ENCODE measurements at regions not wholly inside any gene's neighbourhood (a gene's known extent, or its start where the extent isn't known, plus 50 kb on each side); places are given as distances from the start of the nearest gene placed in this dataset.

DNA sequence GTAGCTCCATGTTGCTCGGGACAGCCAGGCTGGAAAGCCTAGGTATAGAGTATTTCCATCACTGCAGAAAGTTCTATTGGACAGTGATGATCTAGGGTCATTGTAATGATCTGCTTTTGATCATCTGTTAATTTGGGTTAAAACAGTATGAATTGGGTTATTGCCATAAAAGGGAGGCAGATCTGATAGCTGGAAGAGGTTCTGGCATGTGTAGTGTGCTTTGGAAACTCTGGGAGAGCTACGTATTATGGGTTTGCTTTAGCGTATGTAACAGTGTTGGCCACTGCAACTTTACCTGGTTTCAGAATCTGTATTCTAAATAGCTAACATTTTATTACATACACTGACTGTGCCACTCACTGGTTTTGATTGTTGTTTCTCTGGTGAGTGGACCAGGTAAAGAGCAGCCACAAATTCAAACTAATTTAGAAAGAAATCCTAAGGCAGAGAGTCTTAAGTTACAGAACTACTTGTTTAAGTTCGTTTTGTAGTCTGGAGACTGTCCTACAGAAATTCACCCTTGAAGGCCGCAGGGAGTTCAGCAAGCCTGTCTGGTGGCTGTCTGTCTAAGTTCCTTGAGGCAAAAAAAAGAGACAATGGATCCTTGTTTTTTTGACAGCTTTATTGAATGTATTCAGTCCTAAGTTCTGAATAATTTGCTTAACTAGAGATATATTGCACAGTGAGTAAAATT, 300.3 kb downstream of the PRL start (continued):
- TF ChIP-seq TAF1 (IDR thresholded peaks at IDR 0.05; ENCODE audit: borderline replicate concordance, low read depth, low read length) (no peak), USF2 (IDR thresholded peaks at IDR 0.05; ENCODE audit: borderline replicate concordance, low read depth, low read length) (no peak), RFX5 (IDR thresholded peaks at IDR 0.05; ENCODE audit: low read length) (no peak), POLR2AphosphoS5 (IDR thresholded peaks at IDR 0.05; ENCODE audit: low read depth, low read length) (no peak), ELF1 (IDR thresholded peaks at IDR 0.05) (no peak), EP300 (IDR thresholded peaks at IDR 0.05; ENCODE audit: borderline replicate concordance in 1 of 2, low read depth in 1 of 2, low read length in 1 of 2) (peak in 1 of 2 experiments; percentile 77; a peak in 1 of 4 replicates), ZBTB33 (IDR thresholded peaks at IDR 0.05; ENCODE audit: borderline replicate concordance, low read depth) (no peak), TEAD4 (IDR thresholded peaks at IDR 0.05; ENCODE audit: borderline replicate concordance, insufficient read depth) (no peak)

GRCh38 chr6:21997119-21998037, 299.5 kb downstream of the PRL start:
- peaks cover 11% of the 10 kb centered on the region; the same call in 1 of the 2 replicates for H3K79me2 ChIP-seq (ENCODE audit: insufficient read depth)
- WGBS (ENCODE audit: low lambda C conversion rate) = 8% methylated on average over 5 of the region's 5 CpGs
- no peak overlapping the region; a peak in 1 of 4 replicates for H3K4me3 ChIP-seq (ENCODE audit: low read depth in 2 of 2, low read length in 1 of 2)
- CTCF ChIA-PET = interaction anchor here (1.4 to 2.1 kb wide), 4 partner anchors 148 to 485 kb away, joined by 3 to 6 read pairs (median 4); no protein-coding TSS in a partner anchor
- peaks cover 53 to 60% of the 10 kb centered on the region in 2 experiments for H3K4me1 ChIP-seq (ENCODE audit: control insufficient read depth in 1 of 2, insufficient read depth in 2 of 2, low read depth in 1 of 2, low read length in 1 of 2)
- no peaks in the 10 kb centered on the region for H4K20me1 ChIP-seq (ENCODE audit: insufficient read depth)
- H3K9me3 ChIP-seq = no peaks in the 10 kb centered on the region
- DNase-seq = peak; percentile 39
- POLR2A ChIA-PET = interaction anchor here (0.7 to 5.3 kb wide), 5 partner anchors 25 to 813 kb away, joined by 3 to 58 read pairs (median 7); partner anchors contain the start of gene SOX4
- H3K27ac ChIP-seq (ENCODE audit: low read depth in 2 of 2, low read length in 1 of 2) = peak overlapping the region; percentile 84 to 99
- peak overlapping the region; percentile 55 for H3K4me2 ChIP-seq
- no peaks in the 10 kb centered on the region for H3K36me3 ChIP-seq (replicated peaks in 1 of 2; ENCODE audit: control insufficient read depth in 1 of 2, insufficient read depth in 2 of 2, low read length in 1 of 2)
- peak overlapping the region; percentile 48; the same call in 1 of the 2 replicates for H3K9ac ChIP-seq
- H3K27me3 ChIP-seq (ENCODE audit: insufficient read depth) = no peaks in the 10 kb centered on the region
- no peaks in the 10 kb centered on the region for H3K9me2 ChIP-seq
- peak overlapping the region; percentile 53; the same call in 1 of the 2 replicates for H2AFZ ChIP-seq (ENCODE audit: low read depth)
- H3F3A ChIP-seq (replicated peaks; ENCODE audit: insufficient read depth) = peaks cover 46% of the 10 kb centered on the region
- no peak for TF ChIP-seq ZBTB33 (IDR thresholded peaks at IDR 0.05; ENCODE audit: borderline replicate concordance, low read depth)
- peak; percentile 56 for TF ChIP-seq RCOR1 (IDR thresholded peaks at IDR 0.05; ENCODE audit: low read length)
- peak; percentile 86 for TF ChIP-seq GATA2 (CRISPR knock-in tag; IDR thresholded peaks at IDR 0.05)
- peak; percentile 38 for TF ChIP-seq CHD2 (IDR thresholded peaks at IDR 0.05; ENCODE audit: low read length, partially characterized antibody)
- no peak for TF ChIP-seq NRF1 (IDR thresholded peaks at IDR 0.05; ENCODE audit: low read depth, low read length)
- 0 out of 2 replicates have a peak, but pooled peaks have one; percentile 29 for TF ChIP-seq RXRA (IDR thresholded peaks at IDR 0.05; ENCODE audit: borderline replicate concordance, low read depth)
- TF ChIP-seq ELF1 (IDR thresholded peaks at IDR 0.05) = no peak
- TF ChIP-seq JUND (IDR thresholded peaks at IDR 0.05) = 0 out of 2 replicates have a peak, but pooled peaks have one; percentile 2
- TF ChIP-seq SIN3A (IDR thresholded peaks at IDR 0.05; ENCODE audit: borderline replicate concordance, low read depth, low read length) = no peak
- no peak for TF ChIP-seq GABPA (IDR thresholded peaks at IDR 0.05; ENCODE audit: low read depth)
- peak in 1 of 2 experiments; percentile 88; a peak in 3 of 4 replicates for TF ChIP-seq EP300 (IDR thresholded peaks at IDR 0.05; ENCODE audit: borderline replicate concordance in 1 of 2, low read depth in 1 of 2, low read length in 1 of 2)
- no peak; the same call in 1 of the 2 replicates for TF ChIP-seq FOSL2 (IDR thresholded peaks at IDR 0.05; ENCODE audit: borderline replicate concordance, low read depth)
- peak; percentile 65; the same call in 1 of the 2 replicates for TF ChIP-seq FOXJ3 (CRISPR knock-in tag; IDR thresholded peaks at IDR 0.05)
- TF ChIP-seq MXI1 (IDR thresholded peaks at IDR 0.05; ENCODE audit: low read depth, low read length) = peak; percentile 35; the same call in 1 of the 2 replicates
- TF ChIP-seq YY1 (IDR thresholded peaks at IDR 0.05; ENCODE audit: low read depth) = no peak
- TF ChIP-seq, protein P1, sequence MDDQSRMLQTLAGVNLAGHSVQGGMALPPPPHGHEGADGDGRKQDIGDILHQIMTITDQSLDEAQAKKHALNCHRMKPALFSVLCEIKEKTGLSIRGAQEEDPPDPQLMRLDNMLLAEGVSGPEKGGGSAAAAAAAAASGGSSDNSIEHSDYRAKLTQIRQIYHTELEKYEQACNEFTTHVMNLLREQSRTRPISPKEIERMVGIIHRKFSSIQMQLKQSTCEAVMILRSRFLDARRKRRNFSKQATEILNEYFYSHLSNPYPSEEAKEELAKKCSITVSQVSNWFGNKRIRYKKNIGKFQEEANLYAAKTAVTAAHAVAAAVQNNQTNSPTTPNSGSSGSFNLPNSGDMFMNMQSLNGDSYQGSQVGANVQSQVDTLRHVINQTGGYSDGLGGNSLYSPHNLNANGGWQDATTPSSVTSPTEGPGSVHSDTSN (IDR thresholded peaks at IDR 0.05) = peak; percentile 77
- TF ChIP-seq RFX5 (IDR thresholded peaks at IDR 0.05; ENCODE audit: low read length) = no peak
- 0 out of 2 replicates have a peak, but pooled peaks have one; percentile 12 for TF ChIP-seq RAD21 (IDR thresholded peaks at IDR 0.05; ENCODE audit: low read length)
